ENCODE measurements at regions not wholly inside any gene's neighbourhood (a gene's known extent, or its start where the extent isn't known, plus 50 kb on each side); places are given as distances from the start of the nearest gene placed in this dataset.

DNA sequence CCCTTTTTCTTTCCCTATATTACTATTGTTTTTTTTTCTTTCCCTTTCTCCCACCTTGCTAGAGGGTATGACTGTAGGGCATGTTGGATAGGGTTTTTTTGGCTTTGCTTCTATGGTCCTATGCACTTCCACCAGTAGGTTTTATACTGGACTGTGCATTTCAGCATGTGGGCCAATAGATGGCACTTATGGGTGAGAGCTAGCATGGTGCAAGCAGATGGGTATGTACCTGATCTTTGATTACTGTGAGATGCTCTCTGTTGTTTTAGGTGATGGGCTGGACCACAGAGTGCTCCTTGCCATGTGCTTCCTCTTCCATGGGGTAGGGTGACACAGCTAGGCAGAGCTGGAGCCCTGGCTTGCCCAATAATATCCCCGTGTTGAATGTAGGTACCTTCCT is 128.5 kb upstream of the CHD6 start:
- Histone ChIP-seq H3K4me2 (ENCODE audit: control insufficient read depth, insufficient read depth) (no peak overlapping the region), H3K4me3 (no peak overlapping the region), H4K20me1 (ENCODE audit: control insufficient read depth, insufficient read depth) (no peaks in the 10 kb centered on the region), H3K36me3 (ENCODE audit: control insufficient read depth in 2 of 2, insufficient read depth in 2 of 2, low read length in 1 of 2) (no peaks in the 10 kb centered on the region), H2AFZ (ENCODE audit: control insufficient read depth, low read depth, low read length) (no peak overlapping the region), H3K9me3 (replicated peaks; ENCODE audit: control insufficient read depth, insufficient read depth, low read length) (no peaks in the 10 kb centered on the region), H3K9ac (ENCODE audit: control insufficient read depth, insufficient read depth, low read length) (no peak overlapping the region), H3K4me1 (ENCODE audit: control insufficient read depth, insufficient read depth, low read length) (no peaks in the 10 kb centered on the region), H3K79me2 (ENCODE audit: control insufficient read depth, insufficient read depth, low read length) (no peaks in the 10 kb centered on the region), H3K27ac (ENCODE audit: control insufficient read depth, insufficient read depth) (no peak overlapping the region), H3K27me3 (replicated peaks in 1 of 2; ENCODE audit: control insufficient read depth in 2 of 2, insufficient read depth in 2 of 2, low read length in 1 of 2) (no peaks in the 10 kb centered on the region)
- 0% methylated on average over 1 of the region's 1 CpG for WGBS (ENCODE audit: insufficient coverage, insufficient replicate concordance, low lambda C conversion rate, missing lambda C conversion rate)
- ChIA-PET CTCF (interaction anchor here (0.9 to 1.1 kb wide), 2 partner anchors 8 to 17 kb away, joined by 3 read pairs; no protein-coding TSS in a partner anchor), RAD21 (ENCODE audit: unreplicated experiment) (no interaction called here), SMC1A (ENCODE audit: uncharacterized antibody, unreplicated experiment) (interaction anchor here (0.8 kb wide), 1 partner anchor 8 kb away, joined by 3 read pairs; no protein-coding TSS in a partner anchor), POLR2A (no interaction called here)
- in situ Hi-C loops (cut with MboI): loop anchor here (10.0 to 25.0 kb wide), 2 partner anchors 791 to 1438 kb away; partner anchors contain the start of gene PTPRT
- intact Hi-C loops (cut with micrococcal nuclease; ENCODE audit: unreplicated experiment): no loop called here
- ATAC-seq (peak; percentile 25; the same call in 1 of the 3 replicates), FAIRE-seq (no peak), DNase-seq (ENCODE audit: low read depth, low spot score) (no peak)
- TF ChIP-seq NRF1 (conservative IDR thresholded peaks at IDR 0.05; ENCODE audit: low read depth, low read length): no peak
- TF ChIP-seq, protein P1, sequence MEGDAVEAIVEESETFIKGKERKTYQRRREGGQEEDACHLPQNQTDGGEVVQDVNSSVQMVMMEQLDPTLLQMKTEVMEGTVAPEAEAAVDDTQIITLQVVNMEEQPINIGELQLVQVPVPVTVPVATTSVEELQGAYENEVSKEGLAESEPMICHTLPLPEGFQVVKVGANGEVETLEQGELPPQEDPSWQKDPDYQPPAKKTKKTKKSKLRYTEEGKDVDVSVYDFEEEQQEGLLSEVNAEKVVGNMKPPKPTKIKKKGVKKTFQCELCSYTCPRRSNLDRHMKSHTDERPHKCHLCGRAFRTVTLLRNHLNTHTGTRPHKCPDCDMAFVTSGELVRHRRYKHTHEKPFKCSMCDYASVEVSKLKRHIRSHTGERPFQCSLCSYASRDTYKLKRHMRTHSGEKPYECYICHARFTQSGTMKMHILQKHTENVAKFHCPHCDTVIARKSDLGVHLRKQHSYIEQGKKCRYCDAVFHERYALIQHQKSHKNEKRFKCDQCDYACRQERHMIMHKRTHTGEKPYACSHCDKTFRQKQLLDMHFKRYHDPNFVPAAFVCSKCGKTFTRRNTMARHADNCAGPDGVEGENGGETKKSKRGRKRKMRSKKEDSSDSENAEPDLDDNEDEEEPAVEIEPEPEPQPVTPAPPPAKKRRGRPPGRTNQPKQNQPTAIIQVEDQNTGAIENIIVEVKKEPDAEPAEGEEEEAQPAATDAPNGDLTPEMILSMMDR (IDR thresholded peaks at IDR 0.05 in 2 of 3, conservative IDR thresholded peaks at IDR 0.05 in 1 of 3; ENCODE audit: control insufficient read depth in 2 of 3, extremely low read depth in 1 of 3, insufficient read depth in 1 of 3, low read depth in 3 of 3, low read length in 3 of 3): 0 out of 6 replicates have a peak, but pooled peaks of 1 of the 3 experiments have one; percentile 9
- BruUV-seq (replicated peaks): no TSS peak

DNA sequence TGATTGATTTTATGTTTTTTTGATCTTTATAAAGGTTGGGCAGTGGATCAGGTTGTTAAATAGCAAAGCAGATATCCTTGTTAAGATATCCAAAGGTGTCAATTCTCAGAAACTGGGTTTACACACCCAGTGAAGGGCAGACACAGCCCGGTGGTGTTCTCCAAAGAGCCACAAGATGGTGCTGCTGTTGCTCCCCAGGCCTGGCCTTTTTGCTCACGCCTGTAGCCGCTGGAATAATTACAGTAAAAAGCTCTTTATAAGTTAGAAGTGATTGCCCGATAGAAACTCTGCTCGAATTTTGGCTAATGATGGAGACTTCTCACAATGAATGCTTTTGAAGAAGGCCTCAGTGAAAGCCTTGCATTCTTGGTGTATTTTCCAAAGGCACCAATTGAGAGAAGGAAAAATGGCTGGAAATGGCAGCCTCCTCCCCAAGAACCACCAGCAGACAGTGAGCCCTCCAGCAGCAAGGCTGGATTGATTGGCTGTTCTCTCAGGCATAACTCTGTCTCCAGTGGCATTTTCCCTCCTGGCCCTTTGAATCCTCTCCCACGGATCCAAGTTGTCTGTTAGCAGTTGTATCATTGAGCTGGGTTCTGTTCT is 120.5 kb upstream of the CHD6 start:
- ATAC-seq (peak; percentile 87), FAIRE-seq (peak; percentile 81), DNase-seq (ENCODE audit: low read depth, low spot score) (no peak)
- POLR2A ChIA-PET: no interaction called here
- no peak overlapping the region for H2AFZ ChIP-seq (ENCODE audit: control insufficient read depth, low read depth, low read length)
- no peak overlapping the region for H3K4me2 ChIP-seq (ENCODE audit: control insufficient read depth, insufficient read depth)
- H3K79me2 ChIP-seq (ENCODE audit: control insufficient read depth, insufficient read depth, low read length): no peaks in the 10 kb centered on the region
- no peaks in the 10 kb centered on the region for H3K27me3 ChIP-seq (replicated peaks in 1 of 2; ENCODE audit: control insufficient read depth in 2 of 2, insufficient read depth in 2 of 2, low read length in 1 of 2)
- H3K9me3 ChIP-seq (replicated peaks; ENCODE audit: control insufficient read depth, insufficient read depth, low read length): no peaks in the 10 kb centered on the region; the same call in 2 of the 3 replicates
- H3K36me3 ChIP-seq (ENCODE audit: control insufficient read depth in 2 of 2, insufficient read depth in 2 of 2, low read length in 1 of 2): no peaks in the 10 kb centered on the region
- CTCF ChIA-PET: interaction anchor here (0.6 to 1.7 kb wide), 12 partner anchors 8 to 1670 kb away, joined by 3 to 11 read pairs (median 4); no protein-coding TSS in a partner anchor
- H3K4me3 ChIP-seq: no peak overlapping the region
- BruUV-seq (replicated peaks): no TSS peak
- H3K27ac ChIP-seq (ENCODE audit: control insufficient read depth, insufficient read depth): no peak overlapping the region
- SMC1A ChIA-PET (ENCODE audit: uncharacterized antibody, unreplicated experiment): interaction anchor here (0.6 to 1.6 kb wide), 7 partner anchors 8 to 1669 kb away, joined by 3 read pairs; no protein-coding TSS in a partner anchor
- H3K9ac ChIP-seq (ENCODE audit: control insufficient read depth, insufficient read depth, low read length): no peak overlapping the region
- 7% methylated on average over 6 of the region's 6 CpGs for WGBS (ENCODE audit: insufficient coverage, insufficient replicate concordance, low lambda C conversion rate, missing lambda C conversion rate)
- intact Hi-C loops (cut with micrococcal nuclease; ENCODE audit: unreplicated experiment) (loop anchor here (5.0 to 10.0 kb wide), 3 partner anchors 796 to 1669 kb away; partner anchors contain the start of gene PTPRT), in situ Hi-C loops (cut with MboI) (loop anchor here (10.0 to 25.0 kb wide), 2 partner anchors 799 to 1676 kb away; no protein-coding TSS in a partner anchor)
- RAD21 ChIA-PET (ENCODE audit: unreplicated experiment): interaction anchor here (1.2 to 2.0 kb wide), 2 partner anchors 39 to 1670 kb away, joined by 4 to 7 read pairs; no protein-coding TSS in a partner anchor
- no peaks in the 10 kb centered on the region; the same call in 1 of the 2 replicates for H4K20me1 ChIP-seq (ENCODE audit: control insufficient read depth, insufficient read depth)
- no peaks in the 10 kb centered on the region for H3K4me1 ChIP-seq (ENCODE audit: control insufficient read depth, insufficient read depth, low read length)
- TF ChIP-seq NFYB (IDR thresholded peaks at IDR 0.05; ENCODE audit: insufficient read depth, low read depth, low read length) (no peak), FOXM1 (IDR thresholded peaks at IDR 0.05; ENCODE audit: low read depth, low read length) (no peak)
- TF ChIP-seq, protein P2, sequence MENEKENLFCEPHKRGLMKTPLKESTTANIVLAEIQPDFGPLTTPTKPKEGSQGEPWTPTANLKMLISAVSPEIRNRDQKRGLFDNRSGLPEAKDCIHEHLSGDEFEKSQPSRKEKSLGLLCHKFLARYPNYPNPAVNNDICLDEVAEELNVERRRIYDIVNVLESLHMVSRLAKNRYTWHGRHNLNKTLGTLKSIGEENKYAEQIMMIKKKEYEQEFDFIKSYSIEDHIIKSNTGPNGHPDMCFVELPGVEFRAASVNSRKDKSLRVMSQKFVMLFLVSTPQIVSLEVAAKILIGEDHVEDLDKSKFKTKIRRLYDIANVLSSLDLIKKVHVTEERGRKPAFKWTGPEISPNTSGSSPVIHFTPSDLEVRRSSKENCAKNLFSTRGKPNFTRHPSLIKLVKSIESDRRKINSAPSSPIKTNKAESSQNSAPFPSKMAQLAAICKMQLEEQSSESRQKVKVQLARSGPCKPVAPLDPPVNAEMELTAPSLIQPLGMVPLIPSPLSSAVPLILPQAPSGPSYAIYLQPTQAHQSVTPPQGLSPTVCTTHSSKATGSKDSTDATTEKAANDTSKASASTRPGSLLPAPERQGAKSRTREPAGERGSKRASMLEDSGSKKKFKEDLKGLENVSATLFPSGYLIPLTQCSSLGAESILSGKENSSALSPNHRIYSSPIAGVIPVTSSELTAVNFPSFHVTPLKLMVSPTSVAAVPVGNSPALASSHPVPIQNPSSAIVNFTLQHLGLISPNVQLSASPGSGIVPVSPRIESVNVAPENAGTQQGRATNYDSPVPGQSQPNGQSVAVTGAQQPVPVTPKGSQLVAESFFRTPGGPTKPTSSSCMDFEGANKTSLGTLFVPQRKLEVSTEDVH (IDR thresholded peaks at IDR 0.05; ENCODE audit: low read depth, partially characterized antibody): no peak
- TF ChIP-seq, protein P3, sequence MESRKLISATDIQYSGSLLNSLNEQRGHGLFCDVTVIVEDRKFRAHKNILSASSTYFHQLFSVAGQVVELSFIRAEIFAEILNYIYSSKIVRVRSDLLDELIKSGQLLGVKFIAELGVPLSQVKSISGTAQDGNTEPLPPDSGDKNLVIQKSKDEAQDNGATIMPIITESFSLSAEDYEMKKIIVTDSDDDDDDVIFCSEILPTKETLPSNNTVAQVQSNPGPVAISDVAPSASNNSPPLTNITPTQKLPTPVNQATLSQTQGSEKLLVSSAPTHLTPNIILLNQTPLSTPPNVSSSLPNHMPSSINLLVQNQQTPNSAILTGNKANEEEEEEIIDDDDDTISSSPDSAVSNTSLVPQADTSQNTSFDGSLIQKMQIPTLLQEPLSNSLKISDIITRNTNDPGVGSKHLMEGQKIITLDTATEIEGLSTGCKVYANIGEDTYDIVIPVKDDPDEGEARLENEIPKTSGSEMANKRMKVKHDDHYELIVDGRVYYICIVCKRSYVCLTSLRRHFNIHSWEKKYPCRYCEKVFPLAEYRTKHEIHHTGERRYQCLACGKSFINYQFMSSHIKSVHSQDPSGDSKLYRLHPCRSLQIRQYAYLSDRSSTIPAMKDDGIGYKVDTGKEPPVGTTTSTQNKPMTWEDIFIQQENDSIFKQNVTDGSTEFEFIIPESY (IDR thresholded peaks at IDR 0.05): no peak
